ENCODE measurements at regions not wholly inside any gene's neighbourhood (a gene's known extent, or its start where the extent isn't known, plus 50 kb on each side); places are given as distances from the start of the nearest gene placed in this dataset.

GRCh38 chr5:160922311-160922710, 70.3 kb upstream of the ATP10B start:
- no peak overlapping the region for H3K9ac ChIP-seq (ENCODE audit: low read length)
- H3K9me3 ChIP-seq (ENCODE audit: low read length): no peaks in the 10 kb centered on the region
- no peaks in the 10 kb centered on the region for H3K27me3 ChIP-seq (ENCODE audit: low read length)
- H3K4me2 ChIP-seq (ENCODE audit: low read depth, low read length, poor library complexity, severe bottlenecking): no peak overlapping the region
- no peak overlapping the region for H2AFZ ChIP-seq (ENCODE audit: low read length)
- no peaks in the 10 kb centered on the region for H3K36me3 ChIP-seq (ENCODE audit: insufficient read depth, low read length)
- no peak overlapping the region for H3K4me3 ChIP-seq (ENCODE audit: low read length)
- H3K27ac ChIP-seq (ENCODE audit: low read length): no peak overlapping the region
- no peaks in the 10 kb centered on the region for H4K20me1 ChIP-seq (ENCODE audit: insufficient read depth, low read depth, low read length)
- no peaks in the 10 kb centered on the region for H3K4me1 ChIP-seq (ENCODE audit: low read length)
- no peaks in the 10 kb centered on the region for H3K9me2 ChIP-seq (replicated peaks; ENCODE audit: insufficient read depth, low read length)
- DNase-seq: no peak
- no peaks in the 10 kb centered on the region for H3K79me2 ChIP-seq (ENCODE audit: low read length)

GRCh38 chr5:160921423-160922285, 69.6 kb upstream of the ATP10B start:
- Histone ChIP-seq H3K4me3 (ENCODE audit: low read length) (no peak overlapping the region), H3K27ac (ENCODE audit: low read length) (no peak overlapping the region), H3K79me2 (ENCODE audit: low read length) (no peaks in the 10 kb centered on the region), H3K9me2 (replicated peaks; ENCODE audit: insufficient read depth, low read length) (no peaks in the 10 kb centered on the region), H3K4me1 (ENCODE audit: low read length) (no peaks in the 10 kb centered on the region), H3K4me2 (ENCODE audit: low read depth, low read length, poor library complexity, severe bottlenecking) (no peak overlapping the region), H3K36me3 (ENCODE audit: insufficient read depth, low read length) (no peaks in the 10 kb centered on the region), H4K20me1 (ENCODE audit: insufficient read depth, low read depth, low read length) (no peaks in the 10 kb centered on the region), H3K9me3 (ENCODE audit: low read length) (no peaks in the 10 kb centered on the region), H2AFZ (ENCODE audit: low read length) (no peak overlapping the region), H3K9ac (ENCODE audit: low read length) (no peak overlapping the region), H3K27me3 (ENCODE audit: low read length) (no peaks in the 10 kb centered on the region)
- DNase-seq: no peak

- Histone ChIP-seq H3K27ac (ENCODE audit: low read length) (no peak overlapping the region), H3K4me3 (ENCODE audit: low read length) (no peak overlapping the region), H3K79me2 (ENCODE audit: low read length) (no peaks in the 10 kb centered on the region), H3K27me3 (ENCODE audit: low read length) (no peaks in the 10 kb centered on the region), H4K20me1 (ENCODE audit: insufficient read depth, low read depth, low read length) (no peaks in the 10 kb centered on the region), H3K4me2 (ENCODE audit: low read depth, low read length, poor library complexity, severe bottlenecking) (no peak overlapping the region), H3K36me3 (ENCODE audit: insufficient read depth, low read length) (no peaks in the 10 kb centered on the region), H3K9me3 (ENCODE audit: low read length) (no peaks in the 10 kb centered on the region), H2AFZ (ENCODE audit: low read length) (no peak overlapping the region), H3K9ac (ENCODE audit: low read length) (no peak overlapping the region), H3K4me1 (ENCODE audit: low read length) (no peaks in the 10 kb centered on the region), H3K9me2 (replicated peaks; ENCODE audit: insufficient read depth, low read length) (no peaks in the 10 kb centered on the region)
- DNase-seq: no peak
Measured at GRCh38 chr5:160919626-160920025, 67.6 kb upstream of the ATP10B start.

GRCh38 chr5:160918386-160918785, 66.4 kb upstream of the ATP10B start:
- Histone ChIP-seq H3K4me2 (ENCODE audit: low read depth, low read length, poor library complexity, severe bottlenecking) (no peak overlapping the region), H3K4me1 (ENCODE audit: low read length) (no peaks in the 10 kb centered on the region), H4K20me1 (ENCODE audit: insufficient read depth, low read depth, low read length) (no peaks in the 10 kb centered on the region), H3K27me3 (ENCODE audit: low read length) (no peaks in the 10 kb centered on the region), H3K4me3 (ENCODE audit: low read length) (no peak overlapping the region), H3K79me2 (ENCODE audit: low read length) (no peaks in the 10 kb centered on the region), H3K36me3 (ENCODE audit: insufficient read depth, low read length) (no peaks in the 10 kb centered on the region), H2AFZ (ENCODE audit: low read length) (no peak overlapping the region), H3K9ac (ENCODE audit: low read length) (no peak overlapping the region), H3K9me3 (ENCODE audit: low read length) (no peaks in the 10 kb centered on the region), H3K27ac (ENCODE audit: low read length) (no peak overlapping the region), H3K9me2 (replicated peaks; ENCODE audit: insufficient read depth, low read length) (no peaks in the 10 kb centered on the region)
- no peak for DNase-seq

GRCh38 chr5:160906090-160906489, 54.1 kb upstream of the ATP10B start:
- Histone ChIP-seq H3K36me3 (ENCODE audit: insufficient read depth, low read length) (no peaks in the 10 kb centered on the region), H3K9ac (ENCODE audit: low read length) (no peak overlapping the region), H3K4me2 (ENCODE audit: low read depth, low read length, poor library complexity, severe bottlenecking) (no peak overlapping the region), H3K79me2 (ENCODE audit: low read length) (no peaks in the 10 kb centered on the region), H2AFZ (ENCODE audit: low read length) (no peak overlapping the region), H3K4me1 (ENCODE audit: low read length) (no peaks in the 10 kb centered on the region), H3K4me3 (ENCODE audit: low read length) (no peak overlapping the region), H3K9me2 (replicated peaks; ENCODE audit: insufficient read depth, low read length) (no peaks in the 10 kb centered on the region), H3K27me3 (ENCODE audit: low read length) (no peaks in the 10 kb centered on the region), H3K27ac (ENCODE audit: low read length) (no peak overlapping the region), H4K20me1 (ENCODE audit: insufficient read depth, low read depth, low read length) (no peaks in the 10 kb centered on the region), H3K9me3 (ENCODE audit: low read length) (no peaks in the 10 kb centered on the region)
- no peak for DNase-seq

- H3K4me3 ChIP-seq (ENCODE audit: low read length): no peak overlapping the region
- no peak overlapping the region for H3K27ac ChIP-seq (ENCODE audit: low read length)
- H3K4me2 ChIP-seq (ENCODE audit: low read depth, low read length, poor library complexity, severe bottlenecking): no peak overlapping the region
- H4K20me1 ChIP-seq (ENCODE audit: insufficient read depth, low read depth, low read length): no peaks in the 10 kb centered on the region
- H3K79me2 ChIP-seq (ENCODE audit: low read length): no peaks in the 10 kb centered on the region
- no peaks in the 10 kb centered on the region for H3K27me3 ChIP-seq (ENCODE audit: low read length)
- no peaks in the 10 kb centered on the region for H3K9me3 ChIP-seq (ENCODE audit: low read length)
- no peaks in the 10 kb centered on the region for H3K9me2 ChIP-seq (replicated peaks; ENCODE audit: insufficient read depth, low read length)
- H3K36me3 ChIP-seq (ENCODE audit: insufficient read depth, low read length): no peaks in the 10 kb centered on the region
- H2AFZ ChIP-seq (ENCODE audit: low read length): no peak overlapping the region
- no peaks in the 10 kb centered on the region for H3K4me1 ChIP-seq (ENCODE audit: low read length)
- no peak overlapping the region for H3K9ac ChIP-seq (ENCODE audit: low read length)
- no peak for DNase-seq
Measured at GRCh38 chr5:160905285-160905684, 53.3 kb upstream of the ATP10B start.

- Histone ChIP-seq H2AFZ (ENCODE audit: low read length) (no peak overlapping the region), H3K36me3 (ENCODE audit: insufficient read depth, low read length) (no peaks in the 10 kb centered on the region), H3K9me2 (replicated peaks; ENCODE audit: insufficient read depth, low read length) (no peaks in the 10 kb centered on the region), H3K4me1 (ENCODE audit: low read length) (no peaks in the 10 kb centered on the region), H3K9me3 (ENCODE audit: low read length) (no peaks in the 10 kb centered on the region), H3K9ac (ENCODE audit: low read length) (no peak overlapping the region), H3K4me2 (ENCODE audit: low read depth, low read length, poor library complexity, severe bottlenecking) (no peak overlapping the region), H4K20me1 (ENCODE audit: insufficient read depth, low read depth, low read length) (no peaks in the 10 kb centered on the region), H3K27ac (ENCODE audit: low read length) (no peak overlapping the region), H3K4me3 (ENCODE audit: low read length) (no peak overlapping the region), H3K27me3 (ENCODE audit: low read length) (no peaks in the 10 kb centered on the region), H3K79me2 (ENCODE audit: low read length) (no peaks in the 10 kb centered on the region)
- no peak for DNase-seq
Measured at GRCh38 chr5:160904591-160904990, 52.6 kb upstream of the ATP10B start.

GRCh38 chr5:160903551-160903950, 51.5 kb upstream of the ATP10B start:
- Histone ChIP-seq H3K36me3 (ENCODE audit: insufficient read depth, low read length) (no peaks in the 10 kb centered on the region), H3K4me3 (ENCODE audit: low read length) (no peak overlapping the region), H3K79me2 (ENCODE audit: low read length) (no peaks in the 10 kb centered on the region), H4K20me1 (ENCODE audit: insufficient read depth, low read depth, low read length) (no peaks in the 10 kb centered on the region), H3K9me3 (ENCODE audit: low read length) (no peaks in the 10 kb centered on the region), H3K9ac (ENCODE audit: low read length) (no peak overlapping the region), H3K9me2 (replicated peaks; ENCODE audit: insufficient read depth, low read length) (no peaks in the 10 kb centered on the region), H3K27ac (ENCODE audit: low read length) (no peak overlapping the region), H3K4me1 (ENCODE audit: low read length) (no peaks in the 10 kb centered on the region), H3K27me3 (ENCODE audit: low read length) (no peaks in the 10 kb centered on the region), H3K4me2 (ENCODE audit: low read depth, low read length, poor library complexity, severe bottlenecking) (no peak overlapping the region), H2AFZ (ENCODE audit: low read length) (no peak overlapping the region)
- no peak for DNase-seq

All from Karpas-422 (cell line).